K562 (cell line): ENCODE measurements at regions not wholly inside any gene's neighbourhood (a gene's known extent, or its start where the extent isn't known, plus 50 kb on each side); places are given as distances from the start of the nearest gene placed in this dataset.

ENCODE experiments used
- ARID2 ChIP-seq: fragments of 450-650 bp; IDR thresholded peaks from 2 replicates; pipeline ENCODE4 v1.6.1; 2017; ENCODE audit warnings: antibody characterized with exemption, mild to moderate bottlenecking
- SRSF9 ChIP-seq: fragments of 200-400 bp; formaldehyde crosslinking; IDR thresholded peaks from 2 replicates; pipeline ENCODE4 v1.6.1; 2017; ENCODE audit warnings: low read depth, low read length, borderline replicate concordance
- ZNF436 ChIP-seq: fragments of 250-450, 450-650 bp; sonication (Bioruptor Pico); formaldehyde crosslinking; IDR thresholded peaks from 2 replicates; pipeline ENCODE4 v1.7.0; 2020; ENCODE audit warnings: mild to moderate bottlenecking
- TF ChIP-seq, protein P1 (sequence below): fragments of 250-450 bp; sonication (Bioruptor Pico); IDR thresholded peaks from 2 replicates; pipeline ENCODE4 v1.5.0; 2021
- TF ChIP-seq, protein P2 (sequence below): fragments of 250-450 bp; sonication (Bioruptor Pico); IDR thresholded peaks from 2 replicates; pipeline ENCODE4 v1.8.0; 2022; ENCODE audit warnings: moderate library complexity, mild to moderate bottlenecking, inconsistent platforms
- TF ChIP-seq, protein P3 (sequence below): sonication (generic); formaldehyde crosslinking; IDR thresholded peaks from 2 replicates; pipeline ENCODE4 v1.8.1; 2023; ENCODE audit warnings: missing genetic modification reagents, mild to moderate bottlenecking, borderline replicate concordance

DNA sequence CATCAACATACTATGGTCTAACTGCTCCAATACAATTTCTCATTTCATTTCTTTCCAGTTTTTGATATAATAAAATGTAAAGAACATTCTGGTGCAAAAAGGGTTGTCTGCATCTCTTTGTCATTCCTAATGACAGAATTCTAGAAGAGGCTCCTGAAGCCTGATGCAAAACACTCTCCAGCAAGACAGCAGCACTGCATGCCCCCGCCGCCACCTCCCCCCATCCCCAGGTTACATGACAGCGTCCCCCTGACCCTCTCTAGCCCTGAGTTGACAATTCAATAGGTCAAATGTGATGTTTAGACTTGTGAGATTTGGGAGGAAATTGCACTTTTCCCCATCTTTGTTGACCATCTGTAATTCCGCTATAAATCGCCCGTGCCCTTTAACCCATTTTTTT, 64.6 kb upstream of the C1orf21 start (continued):
- TF ChIP-seq, protein P1, sequence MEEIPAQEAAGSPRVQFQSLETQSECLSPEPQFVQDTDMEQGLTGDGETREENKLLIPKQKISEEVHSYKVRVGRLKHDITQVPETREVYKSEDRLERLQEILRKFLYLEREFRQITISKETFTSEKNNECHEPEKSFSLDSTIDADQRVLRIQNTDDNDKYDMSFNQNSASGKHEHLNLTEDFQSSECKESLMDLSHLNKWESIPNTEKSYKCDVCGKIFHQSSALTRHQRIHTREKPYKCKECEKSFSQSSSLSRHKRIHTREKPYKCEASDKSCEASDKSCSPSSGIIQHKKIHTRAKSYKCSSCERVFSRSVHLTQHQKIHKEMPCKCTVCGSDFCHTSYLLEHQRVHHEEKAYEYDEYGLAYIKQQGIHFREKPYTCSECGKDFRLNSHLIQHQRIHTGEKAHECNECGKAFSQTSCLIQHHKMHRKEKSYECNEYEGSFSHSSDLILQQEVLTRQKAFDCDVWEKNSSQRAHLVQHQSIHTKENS (CRISPR knock-in tag) = no peak
- TF ChIP-seq ZNF436 (CRISPR knock-in tag) (no peak), SRSF9 (no peak), ARID2 (no peak)
- TF ChIP-seq, protein P2, sequence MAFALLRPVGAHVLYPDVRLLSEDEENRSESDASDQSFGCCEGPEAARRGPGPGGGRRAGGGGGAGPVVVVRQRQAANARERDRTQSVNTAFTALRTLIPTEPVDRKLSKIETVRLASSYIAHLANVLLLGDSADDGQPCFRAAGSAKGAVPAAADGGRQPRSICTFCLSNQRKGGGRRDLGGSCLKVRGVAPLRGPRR (CRISPR knock-in tag) = no peak
- TF ChIP-seq, protein P3, sequence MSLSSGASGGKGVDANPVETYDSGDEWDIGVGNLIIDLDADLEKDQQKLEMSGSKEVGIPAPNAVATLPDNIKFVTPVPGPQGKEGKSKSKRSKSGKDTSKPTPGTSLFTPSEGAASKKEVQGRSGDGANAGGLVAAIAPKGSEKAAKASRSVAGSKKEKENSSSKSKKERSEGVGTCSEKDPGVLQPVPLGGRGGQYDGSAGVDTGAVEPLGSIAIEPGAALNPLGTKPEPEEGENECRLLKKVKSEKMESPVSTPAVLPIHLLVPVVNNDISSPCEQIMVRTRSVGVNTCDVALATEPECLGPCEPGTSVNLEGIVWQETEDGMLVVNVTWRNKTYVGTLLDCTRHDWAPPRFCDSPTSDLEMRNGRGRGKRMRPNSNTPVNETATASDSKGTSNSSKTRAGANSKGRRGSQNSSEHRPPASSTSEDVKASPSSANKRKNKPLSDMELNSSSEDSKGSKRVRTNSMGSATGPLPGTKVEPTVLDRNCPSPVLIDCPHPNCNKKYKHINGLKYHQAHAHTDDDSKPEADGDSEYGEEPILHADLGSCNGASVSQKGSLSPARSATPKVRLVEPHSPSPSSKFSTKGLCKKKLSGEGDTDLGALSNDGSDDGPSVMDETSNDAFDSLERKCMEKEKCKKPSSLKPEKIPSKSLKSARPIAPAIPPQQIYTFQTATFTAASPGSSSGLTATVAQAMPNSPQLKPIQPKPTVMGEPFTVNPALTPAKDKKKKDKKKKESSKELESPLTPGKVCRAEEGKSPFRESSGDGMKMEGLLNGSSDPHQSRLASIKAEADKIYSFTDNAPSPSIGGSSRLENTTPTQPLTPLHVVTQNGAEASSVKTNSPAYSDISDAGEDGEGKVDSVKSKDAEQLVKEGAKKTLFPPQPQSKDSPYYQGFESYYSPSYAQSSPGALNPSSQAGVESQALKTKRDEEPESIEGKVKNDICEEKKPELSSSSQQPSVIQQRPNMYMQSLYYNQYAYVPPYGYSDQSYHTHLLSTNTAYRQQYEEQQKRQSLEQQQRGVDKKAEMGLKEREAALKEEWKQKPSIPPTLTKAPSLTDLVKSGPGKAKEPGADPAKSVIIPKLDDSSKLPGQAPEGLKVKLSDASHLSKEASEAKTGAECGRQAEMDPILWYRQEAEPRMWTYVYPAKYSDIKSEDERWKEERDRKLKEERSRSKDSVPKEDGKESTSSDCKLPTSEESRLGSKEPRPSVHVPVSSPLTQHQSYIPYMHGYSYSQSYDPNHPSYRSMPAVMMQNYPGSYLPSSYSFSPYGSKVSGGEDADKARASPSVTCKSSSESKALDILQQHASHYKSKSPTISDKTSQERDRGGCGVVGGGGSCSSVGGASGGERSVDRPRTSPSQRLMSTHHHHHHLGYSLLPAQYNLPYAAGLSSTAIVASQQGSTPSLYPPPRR (CRISPR knock-in tag) = no peak
